H1 (cell line): ENCODE measurements at regions not wholly inside any gene's neighbourhood (a gene's known extent, or its start where the extent isn't known, plus 50 kb on each side); places are given as distances from the start of the nearest gene placed in this dataset.

Source experiments
- SIX5 ChIP-seq: IDR thresholded peaks from 2 replicates; pipeline ENCODE4 v1.6.1; 2011; ENCODE audit warnings: mild to moderate bottlenecking, low read depth, low read length

- TF ChIP-seq SIX5 = no peak
Observed at GRCh38 chr7:36053589-36053988, 99.5 kb upstream of the EEPD1 start (continued).
